ENCODE measurements at regions not wholly inside any gene's neighbourhood (a gene's known extent, or its start where the extent isn't known, plus 50 kb on each side); places are given as distances from the start of the nearest gene placed in this dataset.
"Not testable (repeated sequence)": the region's sequence is repeated elsewhere in the genome, so short reads cannot be mapped to it uniquely, and the experiment has no call there.

- H3K36me3 ChIP-seq (ENCODE audit: control insufficient read depth in 3 of 3, insufficient read depth in 3 of 3, low read length in 3 of 3): no peaks in the 10 kb centered on the region
- H3K9me3 ChIP-seq (ENCODE audit: control insufficient read depth in 3 of 3, low read length in 3 of 3): peaks cover 0 to 3% (median 1%) of the 10 kb centered on the region in 3 donors
- H3K4me3 ChIP-seq (ENCODE audit: low read length in 3 of 3): no peak overlapping the region
- no peaks in the 10 kb centered on the region for H3K4me1 ChIP-seq (ENCODE audit: control insufficient read depth in 3 of 3, insufficient read depth in 3 of 3, low read length in 3 of 3)
- peaks cover 0 to 10% (median 3%) of the 10 kb centered on the region in 3 donors for H3K27me3 ChIP-seq (ENCODE audit: control insufficient read depth in 3 of 3, insufficient read depth in 3 of 3, low read length in 3 of 3)
- no peak overlapping the region for H3K9ac ChIP-seq (ENCODE audit: low read depth in 1 of 3, low read length in 3 of 3)
- H3K27ac ChIP-seq (ENCODE audit: low read depth, low read length): no peak overlapping the region
These were observed 222.8 kb upstream of the MSX2 start for GRCh38 chr5:174501461-174502069.

GRCh38 chr5:174503086-174503460, 221.3 kb upstream of the MSX2 start:
- no peak overlapping the region for H3K27ac ChIP-seq (ENCODE audit: low read depth, low read length)
- no peak overlapping the region for H3K4me3 ChIP-seq (ENCODE audit: low read length in 3 of 3)
- peaks cover 0 to 10% (median 5%) of the 10 kb centered on the region in 3 donors for H3K27me3 ChIP-seq (ENCODE audit: control insufficient read depth in 3 of 3, insufficient read depth in 3 of 3, low read length in 3 of 3)
- no peak overlapping the region for H3K9ac ChIP-seq (ENCODE audit: low read depth in 1 of 3, low read length in 3 of 3)
- no peaks in the 10 kb centered on the region for H3K36me3 ChIP-seq (ENCODE audit: control insufficient read depth in 3 of 3, insufficient read depth in 3 of 3, low read length in 3 of 3)
- H3K4me1 ChIP-seq (ENCODE audit: control insufficient read depth in 3 of 3, insufficient read depth in 3 of 3, low read length in 3 of 3): no peaks in the 10 kb centered on the region
- peaks cover 0 to 3% (median 0%) of the 10 kb centered on the region in 3 donors for H3K9me3 ChIP-seq (ENCODE audit: control insufficient read depth in 3 of 3, low read length in 3 of 3)

GRCh38 chr5:174503461-174504265, 220.7 kb upstream of the MSX2 start:
- Histone ChIP-seq H3K4me3 (ENCODE audit: low read length in 3 of 3) (no peak overlapping the region), H3K27ac (ENCODE audit: low read depth, low read length) (no peak overlapping the region), H3K9ac (ENCODE audit: low read depth in 1 of 3, low read length in 3 of 3) (no peak overlapping the region), H3K9me3 (ENCODE audit: control insufficient read depth in 3 of 3, low read length in 3 of 3) (peaks cover 0 to 3% (median 0%) of the 10 kb centered on the region in 3 donors), H3K4me1 (ENCODE audit: control insufficient read depth in 3 of 3, insufficient read depth in 3 of 3, low read length in 3 of 3) (no peaks in the 10 kb centered on the region), H3K27me3 (ENCODE audit: control insufficient read depth in 3 of 3, insufficient read depth in 3 of 3, low read length in 3 of 3) (peaks cover 0 to 13% (median 7%) of the 10 kb centered on the region in 3 donors), H3K36me3 (ENCODE audit: control insufficient read depth in 3 of 3, insufficient read depth in 3 of 3, low read length in 3 of 3) (no peaks in the 10 kb centered on the region)

- Histone ChIP-seq H3K27me3 (ENCODE audit: control insufficient read depth in 3 of 3, insufficient read depth in 3 of 3, low read length in 3 of 3) (peaks cover 0 to 13% (median 7%) of the 10 kb centered on the region in 3 donors), H3K4me1 (ENCODE audit: control insufficient read depth in 3 of 3, insufficient read depth in 3 of 3, low read length in 3 of 3) (no peaks in the 10 kb centered on the region)
These were observed 220.1 kb upstream of the MSX2 start for GRCh38 chr5:174504266-174504726.

GRCh38 chr5:174505621-174506020, 218.8 kb upstream of the MSX2 start:
- Histone ChIP-seq H3K36me3 (ENCODE audit: control insufficient read depth in 3 of 3, insufficient read depth in 3 of 3, low read length in 3 of 3) (no peaks in the 10 kb centered on the region), H3K9ac (ENCODE audit: low read depth in 1 of 3, low read length in 3 of 3) (no peak overlapping the region), H3K9me3 (ENCODE audit: control insufficient read depth in 3 of 3, low read length in 3 of 3) (no peaks in the 10 kb centered on the region), H3K27ac (ENCODE audit: low read depth, low read length) (no peak overlapping the region), H3K4me1 (ENCODE audit: control insufficient read depth in 3 of 3, insufficient read depth in 3 of 3, low read length in 3 of 3) (no peaks in the 10 kb centered on the region), H3K27me3 (ENCODE audit: control insufficient read depth in 3 of 3, insufficient read depth in 3 of 3, low read length in 3 of 3) (peaks cover 0 to 15% (median 7%) of the 10 kb centered on the region in 3 donors), H3K4me3 (ENCODE audit: low read length in 3 of 3) (no peak overlapping the region)

More at GRCh38 chr5:174504266-174504726, 220.1 kb upstream of the MSX2 start:
- no peak overlapping the region for H3K4me3 ChIP-seq (ENCODE audit: low read length in 3 of 3)
- no peak overlapping the region for H3K9ac ChIP-seq (ENCODE audit: low read depth in 1 of 3, low read length in 3 of 3)
- no peaks in the 10 kb centered on the region for H3K9me3 ChIP-seq (ENCODE audit: control insufficient read depth in 3 of 3, low read length in 3 of 3)
- H3K27ac ChIP-seq (ENCODE audit: low read depth, low read length): no peak overlapping the region
- no peaks in the 10 kb centered on the region for H3K36me3 ChIP-seq (ENCODE audit: control insufficient read depth in 3 of 3, insufficient read depth in 3 of 3, low read length in 3 of 3)

DNA sequence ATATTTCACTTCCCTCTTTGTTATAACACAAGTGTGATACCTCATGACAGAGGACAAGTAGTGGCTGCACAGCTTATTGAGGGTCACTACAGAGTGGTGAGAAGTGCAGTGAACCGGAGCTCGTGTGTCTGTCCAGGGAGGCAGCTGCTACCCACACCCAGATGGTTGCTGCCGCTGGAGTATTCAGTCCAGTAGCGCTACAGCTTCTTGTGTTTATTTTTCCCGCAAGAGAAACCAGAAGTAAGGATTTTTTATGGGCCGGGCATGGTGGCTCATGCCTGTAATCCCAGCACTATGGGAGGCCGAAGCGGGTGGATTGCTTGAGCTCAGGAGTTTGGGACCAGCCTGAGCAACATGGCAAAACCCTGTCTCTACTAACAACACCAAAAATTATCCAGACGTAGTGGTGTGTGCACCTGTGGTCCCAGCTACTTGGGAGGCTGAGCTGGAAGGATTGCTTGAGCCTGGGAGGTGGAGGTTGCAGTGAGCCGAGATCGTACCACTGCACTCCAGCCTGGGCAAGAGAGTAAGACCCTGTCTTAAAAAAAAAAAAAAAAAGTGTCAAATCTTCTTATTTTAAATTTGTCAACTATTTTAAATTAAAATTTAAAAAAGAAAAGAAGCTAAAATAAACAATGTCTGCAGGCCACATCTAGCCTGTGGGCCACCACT, 213.5 kb upstream of the MSX2 start:
- H3K9ac ChIP-seq (ENCODE audit: low read depth in 1 of 3, low read length in 3 of 3); H3K4me3 ChIP-seq (ENCODE audit: low read length in 3 of 3); H3K27ac ChIP-seq (ENCODE audit: low read depth, low read length); H3K9me3 ChIP-seq (ENCODE audit: control insufficient read depth in 3 of 3, low read length in 3 of 3); H3K4me1 ChIP-seq (ENCODE audit: control insufficient read depth in 3 of 3, insufficient read depth in 3 of 3, low read length in 3 of 3); H3K36me3 ChIP-seq (ENCODE audit: control insufficient read depth in 3 of 3, insufficient read depth in 3 of 3, low read length in 3 of 3): not testable (repeated sequence)
- H3K27me3 ChIP-seq (ENCODE audit: control insufficient read depth in 3 of 3, insufficient read depth in 3 of 3, low read length in 3 of 3): peaks cover 0 to 19% (median 12%) of the 10 kb centered on the region in 3 donors

GRCh38 chr5:174511714-174512253, 212.6 kb upstream of the MSX2 start:
- no peak overlapping the region for H3K4me3 ChIP-seq (ENCODE audit: low read length in 3 of 3)
- H3K4me1 ChIP-seq (ENCODE audit: control insufficient read depth in 3 of 3, insufficient read depth in 3 of 3, low read length in 3 of 3): no peaks in the 10 kb centered on the region
- H3K36me3 ChIP-seq (ENCODE audit: control insufficient read depth in 3 of 3, insufficient read depth in 3 of 3, low read length in 3 of 3): no peaks in the 10 kb centered on the region
- no peak overlapping the region for H3K9ac ChIP-seq (ENCODE audit: low read depth in 1 of 3, low read length in 3 of 3)
- H3K9me3 ChIP-seq (ENCODE audit: control insufficient read depth in 3 of 3, low read length in 3 of 3): no peaks in the 10 kb centered on the region
- no peak overlapping the region for H3K27ac ChIP-seq (ENCODE audit: low read depth, low read length)
- peaks cover 0 to 19% (median 12%) of the 10 kb centered on the region in 3 donors for H3K27me3 ChIP-seq (ENCODE audit: control insufficient read depth in 3 of 3, insufficient read depth in 3 of 3, low read length in 3 of 3)

GRCh38 chr5:174514325-174514724, 210.1 kb upstream of the MSX2 start:
- Histone ChIP-seq H3K36me3 (ENCODE audit: control insufficient read depth in 3 of 3, insufficient read depth in 3 of 3, low read length in 3 of 3) (no peaks in the 10 kb centered on the region), H3K27ac (ENCODE audit: low read depth, low read length) (no peak overlapping the region), H3K9ac (ENCODE audit: low read depth in 1 of 3, low read length in 3 of 3) (no peak overlapping the region), H3K4me3 (ENCODE audit: low read length in 3 of 3) (no peak overlapping the region), H3K27me3 (ENCODE audit: control insufficient read depth in 3 of 3, insufficient read depth in 3 of 3, low read length in 3 of 3) (peaks cover 0 to 19% (median 12%) of the 10 kb centered on the region in 3 donors), H3K4me1 (ENCODE audit: control insufficient read depth in 3 of 3, insufficient read depth in 3 of 3, low read length in 3 of 3) (no peaks in the 10 kb centered on the region), H3K9me3 (ENCODE audit: control insufficient read depth in 3 of 3, low read length in 3 of 3) (no peaks in the 10 kb centered on the region)

GRCh38 chr5:174514983-174515394, 209.4 kb upstream of the MSX2 start:
- H3K4me1 ChIP-seq (ENCODE audit: control insufficient read depth in 3 of 3, insufficient read depth in 3 of 3, low read length in 3 of 3): no peaks in the 10 kb centered on the region
- no peaks in the 10 kb centered on the region for H3K9me3 ChIP-seq (ENCODE audit: control insufficient read depth in 3 of 3, low read length in 3 of 3)
- no peak overlapping the region for H3K27ac ChIP-seq (ENCODE audit: low read depth, low read length)
- H3K36me3 ChIP-seq (ENCODE audit: control insufficient read depth in 3 of 3, insufficient read depth in 3 of 3, low read length in 3 of 3): no peaks in the 10 kb centered on the region
- peaks cover 0 to 23% (median 16%) of the 10 kb centered on the region in 3 donors for H3K27me3 ChIP-seq (ENCODE audit: control insufficient read depth in 3 of 3, insufficient read depth in 3 of 3, low read length in 3 of 3)
- no peak overlapping the region for H3K4me3 ChIP-seq (ENCODE audit: low read length in 3 of 3)
- H3K9ac ChIP-seq (ENCODE audit: low read depth in 1 of 3, low read length in 3 of 3): no peak overlapping the region
